Left forelimb (tissue), 1 donor: ENCODE measurements at regions not wholly inside any gene's neighbourhood (a gene's known extent, or its start where the extent isn't known, plus 50 kb on each side); places are given as distances from the start of the nearest gene placed in this dataset.
"Not testable (repeated sequence)": the region's sequence is repeated elsewhere in the genome, so short reads cannot be mapped to it uniquely, and the experiment has no call there.

Experiments used
- DNase-seq: peaks from one replicate; pipeline ENCODE4 v3.0.0-alpha.2; 2018; ENCODE audit warnings: low spot score

- no peak for DNase-seq
These were observed 145.3 kb upstream of the PRSS1 start for GRCh38 chr7:142603870-142604448.

GRCh38 chr7:142602756-142603155 is 146.5 kb upstream of the PRSS1 start:
- DNase-seq: no peak

GRCh38 chr7:142602183-142602582 is 147.1 kb upstream of the PRSS1 start:
- DNase-seq: no peak

GRCh38 chr7:142598297-142598696 is 151.0 kb upstream of the PRSS1 start:
- no peak for DNase-seq

- DNase-seq: no peak
These were observed 151.7 kb upstream of the PRSS1 start for GRCh38 chr7:142597547-142597946.

GRCh38 chr7:142595816-142596516 is 153.3 kb upstream of the PRSS1 start:
- no peak for DNase-seq

GRCh38 chr7:142594078-142594477 is 155.2 kb upstream of the PRSS1 start:
- no peak for DNase-seq

GRCh38 chr7:142593106-142593505 is 156.2 kb upstream of the PRSS1 start:
- no peak for DNase-seq

GRCh38 chr7:142592664-142593063 is 156.6 kb upstream of the PRSS1 start:
- DNase-seq: no peak

GRCh38 chr7:142592231-142592630 is 157.0 kb upstream of the PRSS1 start:
- DNase-seq: no peak

GRCh38 chr7:142590830-142591457 is 158.3 kb upstream of the PRSS1 start:
- no peak for DNase-seq

GRCh38 chr7:142590077-142590476 is 159.2 kb upstream of the PRSS1 start:
- no peak for DNase-seq

GRCh38 chr7:142587578-142588191 is 161.6 kb upstream of the PRSS1 start:
- DNase-seq: no peak

GRCh38 chr7:142586611-142587010 is 162.7 kb upstream of the PRSS1 start:
- no peak for DNase-seq

GRCh38 chr7:142585425-142585824 is 163.8 kb upstream of the PRSS1 start:
- no peak for DNase-seq

GRCh38 chr7:142584765-142585164 is 164.5 kb upstream of the PRSS1 start:
- no peak for DNase-seq

GRCh38 chr7:142583446-142583845 is 165.8 kb upstream of the PRSS1 start:
- DNase-seq: no peak

- DNase-seq: no peak
These were observed 166.9 kb upstream of the PRSS1 start for GRCh38 chr7:142582351-142582750.

GRCh38 chr7:142581341-142581740 is 167.9 kb upstream of the PRSS1 start:
- no peak for DNase-seq

- no peak for DNase-seq
These were observed 169.3 kb upstream of the PRSS1 start for GRCh38 chr7:142579946-142580345.

GRCh38 chr7:142575351-142575750 is 173.9 kb upstream of the PRSS1 start:
- DNase-seq: not testable (repeated sequence)

- no peak for DNase-seq
These were observed 177.7 kb upstream of the PRSS1 start for GRCh38 chr7:142571581-142571980.

- DNase-seq: no peak
These were observed 179.4 kb upstream of the PRSS1 start for GRCh38 chr7:142569851-142570250.
